Endothelial cell of umbilical vein (primary cell): ENCODE measurements at regions not wholly inside any gene's neighbourhood (a gene's known extent, or its start where the extent isn't known, plus 50 kb on each side); places are given as distances from the start of the nearest gene placed in this dataset.

Experiments
- BruUV-seq: library from RNA; stranded (reverse); fragments of 400-500 nt; replicated peaks from 2 replicates; lab custom pipeline; 2021; lab: Mats Ljungman, UMichigan
- CTCF ChIA-PET: fragments of 300-600, 350-600 bp; sonication (Branson Sonifier 250); formaldehyde crosslinking; loops from one replicate; lab custom pipeline; 2021; ENCODE audit warnings: antibody characterized with exemption, inconsistent platforms; lab: Charles Lee
- POLR2A ChIA-PET: fragments of 300-600, 350-600 bp; sonication (Branson Sonifier 250); formaldehyde crosslinking; loops from one replicate; lab custom pipeline; 2021; ENCODE audit warnings: antibody characterized with exemption, inconsistent platforms; lab: Charles Lee
- DNase-seq: peaks from one replicate; pipeline ENCODE4 v3.0.0-alpha.2; 2011; ENCODE audit warnings: low read depth, low spot score
- FAIRE-seq: peaks from 2 replicates; lab custom pipeline; 2011; peaks lifted over from hg19 to GRCh38; lab: Jason Lieb, UNC
- H2AFZ ChIP-seq: 2 replicates; pipeline ENCODE4 v1.6.0; 2012; ENCODE audit warnings: low read depth, low read length, control low read depth, inconsistent platforms
- H3K27ac ChIP-seq: 2 replicates; pipeline ENCODE4 v1.5.1; 2011; ENCODE audit warnings: low read depth, mild to moderate bottlenecking, control low read depth, low read length, moderate library complexity; ENCODE audit not compliant: insufficient read depth
- H3K27me3 ChIP-seq, 2 experiments: 2 replicates each; pipeline versions ENCODE4 v1.6.0 to v1.6.1; 2011; ENCODE audit warnings: low read length in 2 of 2, mixed read lengths in 1 of 2; ENCODE audit not compliant: control insufficient read depth in 2 of 2, insufficient read depth in 2 of 2
- H3K36me3 ChIP-seq, 2 experiments: 2 replicates in 1 of 2; 3 replicates in 1 of 2; pipeline ENCODE4 v1.5.1; 2011; ENCODE audit warnings: low read length in 2 of 2, mild to moderate bottlenecking in 1 of 2, moderate library complexity in 1 of 2; ENCODE audit not compliant: control insufficient read depth in 2 of 2, insufficient read depth in 2 of 2; ENCODE audit errors: extremely low read depth in 1 of 2
- H3K4me1 ChIP-seq: 3 replicates; pipeline ENCODE4 v1.5.1; 2011; ENCODE audit warnings: mild to moderate bottlenecking, low read length; ENCODE audit not compliant: control insufficient read depth, insufficient read depth; ENCODE audit errors: extremely low read depth
- H3K4me2 ChIP-seq: 2 replicates; pipeline ENCODE4 v1.6.1; 2011; ENCODE audit warnings: low read length, control low read depth, mixed read lengths; ENCODE audit not compliant: insufficient read depth
- H3K4me3 ChIP-seq, 3 experiments: fragments of 200-600 bp in 1 of 3; sonication (generic), shearing (Covaris generic) in 1 of 3; replicated peaks in 1 of 3; 2 replicates each; pipeline ENCODE4 v1.5.1; 2011 to 2016; ENCODE audit warnings: control low read depth in 3 of 3, low read length in 3 of 3, mild to moderate bottlenecking in 2 of 3, inconsistent platforms in 1 of 3, low read depth in 1 of 3, moderate library complexity in 1 of 3; ENCODE audit not compliant: insufficient read depth in 1 of 3
- H3K79me2 ChIP-seq: 2 replicates; pipeline ENCODE4 v1.6.0; 2012; ENCODE audit warnings: low read length, inconsistent platforms; ENCODE audit not compliant: control insufficient read depth, insufficient read depth
- H3K9ac ChIP-seq: replicated peaks from 2 replicates; pipeline ENCODE3; 2011; ENCODE audit warnings: low read length, control low read depth; ENCODE audit not compliant: insufficient read depth; ENCODE audit errors: extremely low read depth
- H3K9me1 ChIP-seq: replicated peaks from 3 replicates; pipeline ENCODE4 v1.6.0; 2011; ENCODE audit warnings: mild to moderate bottlenecking, low read length; ENCODE audit not compliant: control insufficient read depth, insufficient read depth; ENCODE audit errors: extremely low read depth
- H3K9me3 ChIP-seq: replicated peaks from 2 replicates; pipeline ENCODE4 v1.5.1; 2012; ENCODE audit warnings: low read length, inconsistent platforms; ENCODE audit not compliant: control insufficient read depth, insufficient read depth
- H4K20me1 ChIP-seq: replicated peaks from 2 replicates; pipeline ENCODE3; 2011; ENCODE audit warnings: mild to moderate bottlenecking, low read length; ENCODE audit not compliant: control insufficient read depth, insufficient read depth; ENCODE audit errors: extremely low read depth
- EZH2 ChIP-seq: IDR thresholded peaks from 2 replicates; pipeline ENCODE4 v1.6.1; 2012; ENCODE audit warnings: borderline replicate concordance, low read depth, mild to moderate bottlenecking, moderate library complexity, low read length, inconsistent platforms; ENCODE audit not compliant: severe bottlenecking
- FOS ChIP-seq: IDR thresholded peaks from 2 replicates; pipeline ENCODE4 v1.6.1; 2011; ENCODE audit warnings: mild to moderate bottlenecking, low read length, moderate library complexity, borderline replicate concordance; ENCODE audit not compliant: insufficient read depth
- GATA2 ChIP-seq: IDR thresholded peaks from 2 replicates; pipeline ENCODE4 v1.7.0; 2011; ENCODE audit warnings: low read depth, mild to moderate bottlenecking, moderate library complexity, mixed read lengths, low read length; ENCODE audit not compliant: insufficient read length, insufficient read depth
- JUN ChIP-seq: IDR thresholded peaks from 2 replicates; pipeline ENCODE4 v1.6.1; 2011; ENCODE audit warnings: borderline replicate concordance, low read depth; ENCODE audit not compliant: insufficient read length, insufficient read depth
- MYC ChIP-seq: IDR thresholded peaks from one replicate; pipeline ENCODE4 v1.6.1; 2011; ENCODE audit warnings: mild to moderate bottlenecking, low read depth, low read length
- POLR2A ChIP-seq: IDR thresholded peaks from 2 replicates; pipeline ENCODE4 v1.6.1; 2012; ENCODE audit warnings: low read depth, mild to moderate bottlenecking, control low read depth, low read length
- POLR2AphosphoS5 ChIP-seq: IDR thresholded peaks from 2 replicates; pipeline ENCODE4 v1.6.1; 2012; ENCODE audit warnings: low read depth, mild to moderate bottlenecking, control low read depth, low read length, moderate library complexity; ENCODE audit not compliant: insufficient read depth
- dilution Hi-C: fragments of 300-500 bp; cut with MboI; formaldehyde crosslinking; loops from one replicate; pipeline ENCODE4 v1.15.0; 2019; ENCODE audit warnings: low sequenced_read_pairs; ENCODE audit not compliant: extremely low pct_ligation_motif_present
- intact Hi-C: fragments of 100-400 bp; cut with micrococcal nuclease; formaldehyde crosslinking; loops from one replicate; pipeline ENCODE4 v1.10.0; 2022
- TF ChIP-seq, protein P1 (sequence below): IDR thresholded peaks from 2 replicates; pipeline ENCODE4 v1.6.1; 2011; ENCODE audit not compliant: insufficient read depth, insufficient read length
- TF ChIP-seq, protein P2 (sequence below), 2 donors: IDR thresholded peaks; 1 replicate in 1 of 2; 2 replicates in 1 of 2; pipeline ENCODE4 v1.5.1; 2011; ENCODE audit warnings: low read length in 2 of 2, mild to moderate bottlenecking in 2 of 2, moderate library complexity in 2 of 2, control low read depth in 1 of 2, inconsistent platforms in 1 of 2, low read depth in 1 of 2; ENCODE audit not compliant: insufficient read depth in 1 of 2; ENCODE audit errors: extremely low read depth in 1 of 2

DNA sequence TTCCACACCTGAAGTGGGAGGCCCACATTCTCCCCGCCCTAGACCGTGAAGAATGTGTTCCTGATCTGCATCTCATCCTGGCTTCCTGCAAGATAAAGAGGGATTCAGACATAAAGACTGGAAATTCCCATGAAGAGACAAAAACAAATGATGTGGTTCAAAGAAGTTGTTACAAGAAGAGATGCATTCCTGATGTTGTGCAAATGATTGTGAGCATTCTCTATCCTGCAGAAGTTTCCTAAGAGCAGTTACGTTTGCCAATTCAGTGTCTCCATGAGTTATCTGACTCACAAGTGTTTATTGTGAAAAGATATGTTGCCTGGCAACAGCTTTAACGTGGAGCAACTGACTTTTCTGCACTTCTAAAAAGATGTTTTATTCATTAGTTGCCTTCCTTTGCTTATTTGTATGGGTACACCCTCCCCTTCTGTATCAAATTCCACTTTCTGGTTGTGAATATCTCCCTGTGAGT lies 107.8 kb downstream of the ZIC4 start:
- peak overlapping the region; percentile 32 for H3K4me2 ChIP-seq
- intact Hi-C loops = loop anchor here (1.0 kb wide), 1 partner anchor 38 kb away; no protein-coding TSS in a partner anchor
- dilution Hi-C loops = no loop called here
- POLR2A ChIA-PET = no interaction called here
- H4K20me1 ChIP-seq = no peaks in the 10 kb centered on the region
- TF ChIP-seq MYC = no peak
- TF ChIP-seq, protein P1, sequence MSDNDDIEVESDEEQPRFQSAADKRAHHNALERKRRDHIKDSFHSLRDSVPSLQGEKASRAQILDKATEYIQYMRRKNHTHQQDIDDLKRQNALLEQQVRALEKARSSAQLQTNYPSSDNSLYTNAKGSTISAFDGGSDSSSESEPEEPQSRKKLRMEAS = no peak
- peak; percentile 10 for TF ChIP-seq GATA2
- peak; percentile 26 for TF ChIP-seq JUN
- no peak for TF ChIP-seq POLR2AphosphoS5
- TF ChIP-seq, protein P2, sequence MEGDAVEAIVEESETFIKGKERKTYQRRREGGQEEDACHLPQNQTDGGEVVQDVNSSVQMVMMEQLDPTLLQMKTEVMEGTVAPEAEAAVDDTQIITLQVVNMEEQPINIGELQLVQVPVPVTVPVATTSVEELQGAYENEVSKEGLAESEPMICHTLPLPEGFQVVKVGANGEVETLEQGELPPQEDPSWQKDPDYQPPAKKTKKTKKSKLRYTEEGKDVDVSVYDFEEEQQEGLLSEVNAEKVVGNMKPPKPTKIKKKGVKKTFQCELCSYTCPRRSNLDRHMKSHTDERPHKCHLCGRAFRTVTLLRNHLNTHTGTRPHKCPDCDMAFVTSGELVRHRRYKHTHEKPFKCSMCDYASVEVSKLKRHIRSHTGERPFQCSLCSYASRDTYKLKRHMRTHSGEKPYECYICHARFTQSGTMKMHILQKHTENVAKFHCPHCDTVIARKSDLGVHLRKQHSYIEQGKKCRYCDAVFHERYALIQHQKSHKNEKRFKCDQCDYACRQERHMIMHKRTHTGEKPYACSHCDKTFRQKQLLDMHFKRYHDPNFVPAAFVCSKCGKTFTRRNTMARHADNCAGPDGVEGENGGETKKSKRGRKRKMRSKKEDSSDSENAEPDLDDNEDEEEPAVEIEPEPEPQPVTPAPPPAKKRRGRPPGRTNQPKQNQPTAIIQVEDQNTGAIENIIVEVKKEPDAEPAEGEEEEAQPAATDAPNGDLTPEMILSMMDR (IDR thresholded peaks at IDR 0.05; ENCODE audit: extremely low read depth in 1 of 2, insufficient read depth in 1 of 2, low read depth in 1 of 2, low read length in 2 of 2) = no peak
- TF ChIP-seq POLR2A = no peak
- TF ChIP-seq EZH2 = no peak
- TF ChIP-seq FOS = no peak
- H3K4me1 ChIP-seq = no peaks in the 10 kb centered on the region
- DNase-seq (peak; percentile 75), FAIRE-seq (peak; percentile 49)
- H3K79me2 ChIP-seq = no peaks in the 10 kb centered on the region
- H3K4me3 ChIP-seq = no peak overlapping the region
- peak overlapping the region; percentile 50 for H3K27ac ChIP-seq
- CTCF ChIA-PET = no interaction called here
- no peaks in the 10 kb centered on the region for H3K27me3 ChIP-seq
- no peaks in the 10 kb centered on the region for H3K36me3 ChIP-seq
- no peak overlapping the region for H3K9ac ChIP-seq
- peak overlapping the region; percentile 23 for H2AFZ ChIP-seq
- no peaks in the 10 kb centered on the region for H3K9me1 ChIP-seq
- H3K9me3 ChIP-seq = no peaks in the 10 kb centered on the region
- BruUV-seq = no TSS peak
